NK-92 treated with Interleukin-12 subunit alpha and Interleukin-12 subunit beta, amount 100 ng/mL, for 24 hours (cell line): ENCODE measurements at regions not wholly inside any gene's neighbourhood (a gene's known extent, or its start where the extent isn't known, plus 50 kb on each side); places are given as distances from the start of the nearest gene placed in this dataset.

Source experiments
- DNase-seq: peaks from one replicate; lab custom pipeline; 2025; lab: John Stamatoyannopoulos, UW

GRCh38 chr13:89726690-89727435, 1620.6 kb upstream of the MIR17HG start:
- DNase-seq: no peak

DNA sequence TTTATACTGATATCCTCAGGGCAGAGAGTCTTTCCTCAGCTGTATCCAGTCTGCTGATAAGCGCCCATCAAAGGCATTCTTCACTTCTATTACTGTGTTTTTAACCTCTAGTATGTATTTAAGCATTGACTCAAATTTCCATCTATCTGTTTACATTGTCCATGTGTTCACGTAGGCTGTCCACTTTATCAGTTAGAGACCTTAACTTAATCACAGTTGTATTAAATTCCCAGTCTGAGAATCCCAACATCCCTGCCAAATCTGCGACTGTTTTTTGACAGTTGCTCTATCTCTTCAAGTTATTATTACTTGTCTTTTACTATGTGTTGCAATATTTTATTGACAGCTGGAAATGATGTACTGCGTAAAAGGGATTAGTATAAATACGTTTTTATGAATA, 1613.7 kb upstream of the MIR17HG start:
- no peak for DNase-seq

- DNase-seq: no peak
These were observed 1610.4 kb upstream of the MIR17HG start for GRCh38 chr13:89737051-89737450.

DNA sequence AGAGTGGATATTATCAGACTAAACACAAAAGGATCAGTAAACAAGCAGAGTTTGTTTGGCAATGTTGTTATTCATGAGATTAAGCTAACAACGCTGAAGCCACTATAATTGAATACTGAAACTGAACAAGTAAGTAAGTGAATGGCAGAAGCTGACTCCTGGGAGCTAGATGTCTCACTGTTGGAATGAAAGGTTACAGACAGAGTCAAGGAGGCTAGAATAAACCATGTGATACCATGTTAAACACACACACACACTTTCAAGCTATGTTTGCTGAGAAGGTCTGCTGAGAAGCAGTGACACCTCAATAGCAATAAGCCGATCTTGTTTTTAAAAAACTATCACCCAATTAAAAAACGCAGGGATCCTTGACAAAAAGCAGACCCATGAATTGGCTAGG, 1609.4 kb upstream of the MIR17HG start:
- no peak for DNase-seq

GRCh38 chr13:89740994-89741685, 1606.3 kb upstream of the MIR17HG start:
- DNase-seq: no peak

GRCh38 chr13:89746554-89746953, 1600.9 kb upstream of the MIR17HG start:
- DNase-seq: no peak

DNA sequence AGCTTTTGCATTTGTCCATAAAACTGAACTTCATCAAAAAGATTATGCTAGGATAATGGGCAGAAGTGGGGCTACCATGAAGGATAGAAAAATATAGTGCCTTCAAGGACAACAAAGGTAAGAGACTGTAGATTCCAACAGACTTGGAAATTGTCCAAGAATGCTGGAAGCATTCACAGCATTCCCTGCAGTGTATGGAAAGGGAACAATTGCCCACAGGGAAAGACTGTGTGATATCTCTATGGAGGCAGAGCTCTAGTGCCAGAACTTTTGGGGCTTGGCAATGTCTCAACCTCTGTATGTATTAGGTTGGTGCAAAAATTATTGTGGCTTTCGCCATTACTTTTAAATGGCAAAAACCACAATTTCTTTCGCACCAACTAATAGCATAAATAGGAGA, 1598.8 kb upstream of the MIR17HG start:
- no peak for DNase-seq

- DNase-seq: no peak
These were observed 1597.6 kb upstream of the MIR17HG start for GRCh38 chr13:89749888-89750287.

DNA sequence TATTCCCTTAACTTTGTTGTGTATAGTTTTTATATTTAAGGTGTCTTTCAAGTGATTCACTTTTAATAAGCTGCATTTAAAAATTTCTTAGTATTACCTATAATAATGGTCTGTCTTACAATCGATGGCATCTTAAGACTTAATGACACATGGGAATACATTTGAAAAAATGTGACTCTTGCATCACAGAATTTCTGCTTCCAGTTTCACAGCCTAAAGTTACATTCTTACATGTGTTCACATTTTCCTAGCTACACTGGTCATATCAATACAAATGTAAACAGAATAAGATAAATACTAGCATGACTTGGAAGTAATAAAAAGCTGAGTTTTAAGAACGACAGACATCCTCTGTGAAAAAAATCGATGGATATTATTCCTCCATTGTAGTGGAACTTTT, 1597.1 kb upstream of the MIR17HG start:
- no peak for DNase-seq

DNA sequence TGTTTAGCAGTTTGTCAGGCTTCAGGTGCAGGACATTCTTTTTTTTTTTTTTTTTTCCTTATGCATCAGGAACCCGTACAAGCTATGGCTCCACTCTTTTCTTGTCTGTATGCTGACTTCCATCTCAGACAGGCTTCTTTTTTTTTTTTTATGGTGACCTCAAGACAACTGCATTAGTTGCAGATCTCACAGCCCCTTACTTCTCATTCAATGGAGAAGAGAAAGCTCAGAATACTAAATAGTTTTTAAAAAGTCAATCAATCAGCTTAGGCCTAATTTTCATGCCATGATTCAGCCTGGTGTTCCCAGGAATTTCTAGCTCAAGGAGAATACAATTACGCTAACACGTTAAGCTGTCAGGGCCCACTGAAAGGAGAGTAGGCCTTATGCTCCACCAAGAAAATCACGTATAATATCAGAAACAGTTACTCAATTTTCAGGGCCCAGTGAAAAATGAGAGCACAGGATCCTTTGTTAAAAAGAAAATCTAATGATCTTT, 1596.0 kb upstream of the MIR17HG start:
- no peak for DNase-seq

GRCh38 chr13:89752394-89752793, 1595.1 kb upstream of the MIR17HG start:
- no peak for DNase-seq

DNA sequence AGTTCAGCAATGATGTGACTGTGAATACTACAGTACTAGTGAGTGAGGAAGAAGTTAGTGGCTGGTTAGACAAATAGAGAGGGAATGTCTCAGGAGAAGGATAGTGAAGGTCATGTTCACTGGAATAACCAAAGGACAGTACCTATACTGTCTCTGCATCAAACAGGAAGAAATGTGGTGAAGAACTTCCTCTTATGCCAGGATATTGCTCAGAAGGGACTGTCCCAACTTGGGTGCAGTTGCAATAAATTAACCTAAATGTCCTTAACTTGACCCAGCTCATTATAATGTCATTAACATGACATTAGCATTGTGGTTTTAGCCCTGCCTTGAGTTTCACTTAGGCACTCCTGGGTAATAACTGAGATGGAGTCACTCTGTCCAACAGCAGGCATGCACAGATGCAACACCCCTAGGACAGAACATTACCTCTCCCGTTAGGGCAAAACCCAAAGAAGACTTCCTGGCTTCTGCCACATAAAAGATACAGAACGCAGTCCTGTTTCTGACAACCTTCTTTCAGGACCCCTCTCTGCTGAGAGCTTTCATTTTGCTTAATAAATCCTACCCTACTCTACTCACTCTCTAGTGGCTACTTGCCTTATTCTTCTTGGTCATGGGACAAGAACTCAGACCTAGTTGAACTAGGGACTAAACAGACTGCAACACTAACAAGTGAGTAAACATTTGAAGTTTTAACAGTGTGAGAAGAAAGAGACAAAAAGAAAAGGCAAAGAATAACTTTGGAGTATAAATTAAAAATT, 1591.6 kb upstream of the MIR17HG start:
- peak; percentile 7 for DNase-seq

DNA sequence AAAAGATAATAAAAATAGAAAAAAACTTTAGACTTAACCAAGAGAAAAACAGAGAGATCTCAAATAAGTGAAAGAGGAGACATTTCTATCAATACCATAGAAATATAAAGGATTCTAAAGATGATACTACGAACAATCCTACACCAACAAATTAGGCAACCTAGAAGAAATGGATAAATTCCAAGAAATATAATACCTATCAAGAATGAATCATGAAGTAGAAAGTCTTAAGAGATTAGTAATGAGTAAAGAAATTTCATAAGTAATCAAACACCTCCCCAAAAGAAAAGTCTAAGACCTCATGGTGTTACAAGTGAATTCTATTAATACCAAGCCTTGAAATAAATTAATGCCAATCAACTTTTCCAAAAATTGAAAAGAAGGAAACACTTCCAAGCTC, 1584.5 kb upstream of the MIR17HG start:
- no peak for DNase-seq

DNA sequence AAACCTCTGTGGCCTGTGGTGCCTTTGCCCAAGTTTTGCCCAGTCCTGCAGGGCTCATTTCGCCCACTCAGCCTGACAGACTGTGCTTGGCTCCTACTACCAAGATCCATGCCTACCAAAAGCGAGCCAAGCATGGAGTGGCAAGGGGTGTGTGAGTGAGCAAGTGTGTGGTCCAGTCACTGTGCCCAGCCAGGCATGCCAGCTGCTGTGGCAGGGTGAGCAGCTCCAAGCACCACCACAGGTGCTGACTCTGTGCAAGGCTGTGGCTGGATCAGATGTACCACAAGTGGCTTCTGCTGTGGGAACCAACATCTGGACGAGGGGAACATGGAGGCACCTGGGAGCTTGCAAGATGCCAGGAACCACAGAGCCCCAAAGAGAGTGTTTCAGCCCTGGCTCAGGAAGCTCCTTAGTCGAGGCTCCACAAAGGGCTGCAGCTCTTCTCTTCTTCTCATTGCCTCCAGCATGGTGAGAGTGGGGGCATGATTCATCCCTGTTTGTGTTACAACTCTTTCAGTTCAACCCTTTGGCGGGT, 1564.2 kb upstream of the MIR17HG start:
- DNase-seq: no peak

GRCh38 chr13:89784161-89784809, 1563.2 kb upstream of the MIR17HG start:
- no peak for DNase-seq

DNA sequence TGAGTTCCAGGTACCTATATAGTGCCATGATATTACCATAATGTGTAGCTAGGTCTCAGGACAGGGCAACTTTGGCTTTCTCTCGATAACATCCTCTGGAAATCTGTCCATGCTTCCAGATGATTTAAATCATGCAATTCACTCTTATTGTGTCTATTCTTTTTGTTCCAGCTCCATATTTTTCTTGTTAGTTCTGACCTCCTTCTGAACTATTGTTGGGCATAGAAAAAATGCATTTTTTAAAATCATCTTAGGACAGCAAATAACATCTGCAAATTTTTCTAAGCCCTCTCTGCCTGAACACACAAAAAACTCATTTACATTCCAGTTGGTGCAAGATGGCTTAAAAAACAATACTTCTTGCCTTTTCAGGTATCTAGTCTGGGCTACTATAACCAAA, 1561.0 kb upstream of the MIR17HG start:
- no peak for DNase-seq

- DNase-seq: no peak
These were observed 1556.8 kb upstream of the MIR17HG start for GRCh38 chr13:89790696-89791095.

- no peak for DNase-seq
These were observed 1555.4 kb upstream of the MIR17HG start for GRCh38 chr13:89791971-89792630.

- no peak for DNase-seq
These were observed 1551.3 kb upstream of the MIR17HG start for GRCh38 chr13:89796196-89796595.

DNA sequence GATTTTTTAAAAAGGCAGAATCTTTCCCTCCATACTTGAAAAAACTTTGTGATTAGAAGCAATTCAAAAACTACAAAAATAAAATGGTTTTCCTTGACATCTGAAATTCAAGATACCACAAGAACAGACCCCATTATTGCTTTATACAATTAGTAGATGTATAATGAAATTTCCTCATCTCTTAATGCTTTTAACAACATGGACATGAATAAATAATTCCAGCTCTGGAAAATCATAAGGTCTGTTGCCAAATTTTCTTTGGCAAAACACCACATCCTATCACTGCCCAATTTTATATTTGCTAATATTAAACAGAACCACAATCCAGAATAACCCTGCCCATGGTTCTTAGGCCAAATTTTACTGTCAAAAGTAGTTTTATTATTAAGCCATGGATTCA, 1543.6 kb upstream of the MIR17HG start:
- no peak for DNase-seq

GRCh38 chr13:89806594-89806993, 1540.9 kb upstream of the MIR17HG start:
- no peak for DNase-seq
